SK-N-DZ (cell line): ENCODE measurements at regions not wholly inside any gene's neighbourhood (a gene's known extent, or its start where the extent isn't known, plus 50 kb on each side); places are given as distances from the start of the nearest gene placed in this dataset.
"Not testable (repeated sequence)": the region's sequence is repeated elsewhere in the genome, so short reads cannot be mapped to it uniquely, and the experiment has no call there.

Source experiments
- DNase-seq: peaks from one replicate; pipeline ENCODE4 v3.0.0-alpha.2; 2015; ENCODE audit warnings: low spot score

DNA sequence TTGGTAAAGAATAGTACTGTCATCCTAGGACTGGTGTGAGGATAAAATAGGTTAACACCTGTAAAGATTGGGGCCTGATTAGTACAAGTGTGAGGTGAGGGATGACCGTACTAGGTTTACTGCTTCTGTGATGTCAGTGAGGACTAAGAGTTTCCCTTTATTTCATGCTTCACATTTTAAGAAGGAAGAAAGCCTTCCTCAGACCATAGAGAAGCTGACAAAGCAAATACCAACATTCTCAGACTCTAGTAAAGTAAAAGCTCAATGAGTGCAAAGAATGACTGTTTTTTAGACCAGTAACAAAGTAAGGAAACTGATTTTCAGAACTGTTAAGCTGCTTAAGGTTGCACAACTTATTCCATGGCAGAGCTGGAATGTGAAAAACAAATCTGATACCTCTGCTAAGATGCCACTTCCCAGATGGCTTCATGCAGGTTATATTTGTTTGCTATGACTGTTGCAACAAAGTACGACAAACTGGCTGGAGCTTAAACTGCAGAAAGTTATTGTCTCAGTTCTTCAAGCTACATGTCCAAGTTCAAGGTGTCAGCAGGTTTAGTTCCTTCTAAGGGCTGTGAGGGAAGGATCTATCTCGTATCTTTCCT is 354.9 kb downstream of the RSL24D1 start:
- no peak for DNase-seq

DNA sequence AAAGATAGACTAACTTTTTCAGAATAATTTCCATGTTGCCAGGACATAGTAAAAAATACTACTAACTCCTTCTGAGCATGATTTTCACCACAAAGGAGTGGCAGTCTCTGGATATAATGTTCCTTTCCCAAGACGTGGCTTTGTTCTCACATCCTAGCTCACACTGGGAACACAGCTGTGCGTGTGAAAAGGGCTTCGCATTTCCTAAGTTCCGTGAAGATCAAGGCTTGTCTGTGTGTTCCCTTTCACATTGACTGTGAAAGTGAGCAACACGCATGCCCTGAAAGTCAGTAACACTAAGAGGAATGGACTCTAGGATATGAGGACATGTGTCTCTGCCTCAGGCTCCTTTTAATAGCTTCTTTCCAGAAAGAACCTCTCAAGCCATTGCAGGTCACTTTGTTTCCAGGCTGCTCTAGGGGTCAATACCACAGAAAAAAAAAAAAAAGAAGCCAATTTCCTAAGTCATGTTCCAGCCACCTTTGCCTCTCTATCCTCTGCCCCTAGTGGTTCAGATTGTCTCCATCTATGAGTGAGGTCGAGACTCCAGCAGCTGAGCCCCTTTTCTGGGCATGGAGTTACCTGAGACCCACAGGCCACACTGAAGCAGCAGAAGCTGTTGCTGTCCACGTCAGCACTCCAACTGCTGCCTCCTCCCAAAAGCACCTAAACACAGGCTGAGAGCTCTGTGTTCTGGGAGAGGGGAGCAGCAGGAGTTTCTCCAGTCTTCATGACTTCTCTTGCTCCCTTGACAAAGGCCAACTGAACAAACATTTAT is 355.9 kb downstream of the RSL24D1 start:
- no peak for DNase-seq

DNA sequence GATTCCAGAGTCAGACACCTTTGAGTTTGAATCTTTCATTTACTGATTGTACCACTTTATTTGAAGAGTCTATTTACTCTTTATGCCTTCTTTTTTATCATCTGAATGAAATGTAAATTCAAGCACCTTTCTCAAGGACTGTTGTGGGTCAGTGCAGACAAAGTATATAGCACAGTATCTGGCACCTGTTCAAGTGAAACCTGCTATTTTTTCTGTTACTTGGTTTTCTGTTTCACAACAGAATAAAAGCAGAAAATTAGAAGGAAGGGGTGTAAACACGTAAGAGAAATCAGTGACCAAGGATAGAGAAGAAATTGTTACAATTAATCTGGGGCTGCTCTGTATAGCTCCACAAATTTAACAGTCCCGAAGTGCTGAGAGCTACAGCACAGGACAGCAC is 357.4 kb downstream of the RSL24D1 start:
- DNase-seq: no peak

DNA sequence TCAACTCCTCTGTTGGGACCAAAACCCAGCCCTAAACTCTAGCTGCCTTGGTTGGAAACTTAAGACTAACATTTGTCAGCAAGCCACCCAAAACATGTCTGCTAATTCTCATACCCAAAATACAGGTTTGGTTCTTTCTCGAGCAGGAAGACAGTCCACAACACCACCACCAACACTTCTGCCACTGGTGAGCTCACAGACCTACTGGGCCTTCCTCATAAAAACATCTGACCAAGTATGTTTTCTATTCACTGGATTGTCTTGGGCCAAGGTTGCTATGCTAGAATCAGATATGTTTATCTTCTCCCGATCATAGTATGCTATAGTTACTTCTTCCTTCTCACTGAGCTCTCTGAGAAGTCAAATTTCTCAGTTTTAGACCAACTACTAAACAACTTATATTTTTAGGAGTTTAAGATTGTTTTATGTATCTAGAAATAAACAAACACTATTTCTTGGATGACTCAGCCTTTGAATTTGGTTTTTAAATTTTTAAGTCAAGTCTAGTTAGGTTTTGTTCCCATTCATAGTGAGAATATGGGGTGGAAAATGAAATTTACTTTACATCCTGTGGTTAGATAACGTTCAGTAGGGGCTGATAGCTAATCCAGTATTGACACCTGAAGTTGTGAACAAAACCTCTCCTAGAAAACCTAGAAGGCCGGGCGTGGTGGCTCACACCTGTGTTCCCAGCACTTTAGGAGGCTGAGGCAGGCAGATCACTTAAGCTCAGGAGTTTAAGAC is 360.5 kb downstream of the RSL24D1 start:
- no peak for DNase-seq

DNA sequence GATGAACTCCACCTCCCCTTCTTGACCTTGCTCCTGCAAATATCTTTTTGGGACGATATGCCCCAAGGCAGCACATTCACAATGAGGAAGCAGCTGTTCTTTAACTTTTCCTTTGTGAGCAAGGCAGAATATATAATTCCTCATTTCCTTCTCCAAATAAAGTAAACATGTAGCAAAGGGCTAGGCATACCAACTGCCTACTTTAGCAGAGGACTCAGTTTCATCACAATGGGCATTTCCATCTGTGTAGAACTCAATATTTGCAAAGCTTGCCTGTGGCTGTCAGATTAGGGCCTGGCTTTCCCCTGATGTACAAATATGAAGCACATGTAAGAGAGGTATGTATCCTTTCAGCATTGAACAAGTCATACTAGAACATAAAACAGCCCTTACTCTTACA is 366.9 kb downstream of the RSL24D1 start:
- no peak for DNase-seq

DNA sequence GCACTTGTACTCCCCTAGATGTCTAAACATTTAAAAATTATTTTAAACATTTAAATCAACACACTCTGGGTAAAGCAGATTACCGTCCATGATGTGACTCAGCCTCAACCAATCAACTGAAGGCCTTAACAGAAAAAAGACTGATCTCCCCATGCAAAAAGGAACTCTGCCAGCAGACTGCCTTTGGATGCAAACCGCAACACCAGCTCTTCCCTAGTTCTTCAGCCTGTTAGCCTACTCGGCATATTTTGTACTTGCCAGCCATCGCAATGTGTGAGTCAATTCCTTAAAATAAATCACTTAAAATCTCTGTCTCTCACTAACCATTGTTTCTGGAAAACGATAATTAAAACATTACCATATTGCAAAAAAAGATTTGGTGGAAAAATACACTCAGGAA is 375.9 kb downstream of the RSL24D1 start:
- DNase-seq: no peak

DNA sequence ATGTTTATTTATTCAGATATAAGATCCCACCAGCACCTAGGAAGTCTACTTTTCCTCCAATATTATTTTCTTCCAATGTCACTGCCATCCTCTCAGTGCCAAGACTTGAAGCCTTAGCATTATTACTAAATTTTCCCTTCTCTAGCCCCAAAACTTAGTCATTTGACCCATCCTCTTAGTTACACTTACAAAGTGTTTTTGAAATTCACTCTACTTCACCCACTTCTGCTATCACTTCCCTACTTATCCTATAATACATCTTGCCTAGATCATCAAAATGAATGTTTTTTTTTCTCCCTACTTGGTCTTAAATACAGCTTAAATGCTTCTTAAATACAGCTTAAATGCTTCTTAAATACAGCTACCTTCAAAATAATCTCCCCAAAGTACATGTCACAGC is 376.6 kb downstream of the RSL24D1 start:
- no peak for DNase-seq

DNA sequence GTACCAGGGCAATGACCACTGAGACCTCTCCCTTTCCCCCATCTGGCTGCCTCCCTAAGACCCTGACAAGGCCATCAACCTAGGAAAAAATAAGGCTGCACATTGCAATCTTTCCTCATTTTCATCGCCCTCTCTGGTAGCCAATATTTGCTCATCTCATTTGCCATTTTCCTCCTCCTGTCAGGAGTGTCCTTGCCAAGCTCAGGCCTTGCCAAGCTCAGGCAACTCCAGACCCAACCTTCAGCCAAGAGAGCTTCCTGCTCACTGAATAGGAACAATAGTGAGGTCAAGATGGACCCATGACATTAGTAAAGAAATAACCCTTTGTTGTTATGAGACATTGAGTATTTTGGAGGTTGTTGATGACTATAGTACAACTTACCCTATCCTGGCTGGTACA is 380.3 kb downstream of the RSL24D1 start:
- no peak for DNase-seq

DNA sequence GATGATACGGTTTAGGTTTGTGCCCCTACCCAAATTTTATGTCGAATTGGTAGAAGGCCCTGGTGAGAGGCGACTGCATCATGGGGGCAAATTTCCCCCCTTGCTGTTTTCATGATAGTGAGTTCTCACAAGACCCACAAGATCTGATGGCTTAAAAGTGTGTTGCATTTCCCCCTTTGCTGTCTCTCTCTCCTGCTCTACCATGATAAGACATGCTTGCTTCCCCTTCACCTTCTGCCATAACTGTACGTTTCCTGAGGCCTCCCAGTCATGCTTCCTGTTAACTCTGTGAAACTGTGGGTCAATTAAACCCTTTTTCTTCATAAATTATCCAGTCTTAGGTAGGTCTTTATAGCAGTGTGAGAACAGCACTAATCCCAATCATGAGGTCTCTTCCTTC is 381.2 kb downstream of the RSL24D1 start:
- no peak for DNase-seq

DNA sequence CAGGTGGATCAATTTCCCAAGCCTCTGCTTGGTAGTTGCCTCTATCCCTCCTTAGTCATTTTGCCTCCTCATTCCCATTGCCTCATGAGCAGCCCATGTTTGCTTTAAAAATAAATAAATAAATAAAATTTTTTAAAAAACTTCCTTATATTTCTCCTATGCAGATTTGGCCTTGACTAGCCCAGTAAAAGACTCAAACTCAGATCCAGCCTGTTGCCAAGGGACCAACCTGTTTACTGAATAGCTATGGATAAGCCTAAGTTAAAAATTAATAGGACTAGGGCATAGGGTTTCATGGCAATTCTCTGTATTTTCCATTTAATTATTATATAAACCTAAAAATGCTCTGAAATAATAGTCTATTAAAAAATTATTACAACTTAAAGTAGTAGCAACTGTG is 384.4 kb downstream of the RSL24D1 start:
- DNase-seq: no peak

DNA sequence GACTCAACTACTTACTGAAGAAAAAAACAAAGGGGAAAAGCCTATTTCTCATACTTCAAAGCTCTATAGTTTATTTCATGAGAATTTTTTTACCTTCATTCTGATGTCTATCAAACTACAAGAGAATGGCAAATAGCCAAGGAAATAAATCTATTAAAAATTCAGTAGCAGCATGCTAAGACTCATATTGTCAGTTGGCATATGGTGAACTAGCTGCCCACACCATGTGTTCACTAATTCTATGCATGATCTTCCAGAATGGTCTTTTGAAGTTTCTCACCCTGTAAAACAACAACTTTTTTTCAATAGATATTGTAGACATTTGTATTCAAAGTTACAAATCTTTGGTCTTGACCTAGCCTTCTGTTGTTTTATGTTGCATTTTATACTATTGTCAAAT is 386.2 kb downstream of the RSL24D1 start:
- no peak for DNase-seq

DNA sequence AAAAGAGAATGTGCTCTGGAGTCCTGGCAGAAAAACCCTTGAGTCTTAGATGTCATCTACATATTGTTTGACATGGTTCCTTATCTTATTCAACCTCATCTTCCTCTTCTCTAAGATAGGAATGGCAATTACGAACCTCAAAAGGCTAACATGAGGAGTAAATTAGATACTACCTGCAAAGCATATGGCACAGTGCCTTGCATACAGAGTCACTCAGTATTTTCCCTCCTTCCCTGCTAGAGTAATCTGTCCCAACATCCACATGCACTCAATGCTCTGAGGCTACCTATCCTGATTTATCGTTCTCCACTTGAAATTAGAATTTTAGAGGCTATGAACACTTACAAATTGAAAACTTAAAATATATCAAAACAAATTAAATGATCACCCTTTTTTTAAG is 386.7 kb downstream of the RSL24D1 start:
- no peak for DNase-seq

DNA sequence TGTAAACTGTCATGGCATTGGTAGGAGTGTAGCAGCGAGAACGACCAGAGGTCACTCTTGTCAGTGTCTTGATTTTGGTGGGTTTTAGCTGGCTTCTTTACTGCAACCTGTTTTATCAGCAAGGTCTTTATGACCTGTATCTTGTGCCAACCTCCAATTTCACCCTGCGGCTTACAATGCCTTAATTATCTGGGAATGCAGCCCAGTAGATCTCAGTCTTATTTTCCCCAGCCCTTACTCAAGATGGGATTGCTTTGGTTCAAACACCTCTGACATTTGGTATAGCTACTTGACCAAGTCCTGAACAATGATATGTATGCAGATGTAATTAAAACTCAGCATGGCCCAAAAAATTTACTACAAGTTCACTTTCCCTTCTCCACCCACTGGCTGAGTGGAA is 388.4 kb downstream of the RSL24D1 start:
- DNase-seq: no peak

DNA sequence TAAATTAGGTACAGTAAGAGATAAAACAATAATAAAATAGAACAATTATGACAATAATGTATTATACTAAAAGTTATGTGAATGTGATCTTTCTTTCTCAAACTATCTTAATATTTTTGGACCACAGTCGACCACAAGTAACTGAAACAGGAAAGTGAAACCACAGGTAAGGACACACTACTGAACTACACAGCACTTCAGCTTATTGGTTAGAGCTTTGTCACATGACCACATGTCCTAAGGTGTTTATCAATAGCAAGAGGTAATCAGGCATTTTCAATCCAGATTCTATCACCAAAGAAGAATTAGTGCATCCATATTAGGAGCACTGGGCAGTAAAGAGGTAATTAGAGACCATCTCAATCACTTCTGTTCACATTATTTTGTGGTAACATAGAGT is 392.8 kb downstream of the RSL24D1 start:
- no peak for DNase-seq

DNA sequence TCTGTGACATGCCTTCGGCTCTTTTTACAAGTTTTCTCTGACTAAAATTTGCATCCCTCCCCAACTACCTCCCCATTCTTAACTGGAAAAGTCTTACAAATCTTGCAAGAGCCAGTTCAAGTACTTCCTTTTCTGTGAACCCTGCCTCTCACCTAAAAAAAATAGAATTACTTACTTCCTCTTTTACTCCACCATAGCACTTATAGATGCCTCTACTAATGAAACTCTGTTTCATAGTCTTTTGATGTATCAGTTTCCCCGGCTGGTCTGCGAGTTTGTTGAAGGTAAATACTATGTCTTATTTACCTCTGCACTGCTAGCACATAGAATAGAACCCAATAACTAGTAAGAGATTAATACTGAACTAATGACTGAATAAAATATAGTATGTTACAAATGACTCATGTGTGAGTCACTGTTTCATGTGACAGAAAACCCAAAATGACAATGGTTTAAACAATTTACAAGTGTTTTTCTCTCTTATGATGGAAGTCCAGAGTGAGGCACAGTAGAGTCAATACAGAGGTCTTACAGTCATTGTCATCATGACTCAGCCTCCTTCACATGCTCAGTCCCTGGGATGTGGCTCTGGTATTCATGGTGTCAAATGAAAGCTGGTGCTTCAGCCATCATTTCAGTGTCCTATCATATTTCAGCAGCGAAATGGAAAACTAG is 393.5 kb downstream of the RSL24D1 start:
- no peak for DNase-seq

DNA sequence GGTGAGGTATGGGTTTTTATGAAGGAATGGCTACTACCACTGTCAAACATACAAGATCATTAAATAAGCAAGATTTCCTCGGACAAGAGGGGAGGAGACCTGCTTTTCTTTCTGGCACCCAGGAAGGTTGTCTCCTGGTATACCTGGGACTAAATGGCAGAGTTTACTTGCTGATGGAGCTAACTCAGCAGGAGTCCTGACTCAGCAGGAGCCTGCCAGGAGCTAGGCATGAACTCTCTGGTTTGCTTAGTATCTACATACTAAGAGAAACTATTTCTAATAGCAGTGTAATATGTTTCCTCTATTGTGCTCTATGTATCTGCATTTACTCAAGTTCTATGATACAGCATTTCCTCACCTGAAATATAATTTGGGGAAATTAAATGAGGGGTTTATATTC is 404.2 kb downstream of the RSL24D1 start:
- DNase-seq: no peak

DNA sequence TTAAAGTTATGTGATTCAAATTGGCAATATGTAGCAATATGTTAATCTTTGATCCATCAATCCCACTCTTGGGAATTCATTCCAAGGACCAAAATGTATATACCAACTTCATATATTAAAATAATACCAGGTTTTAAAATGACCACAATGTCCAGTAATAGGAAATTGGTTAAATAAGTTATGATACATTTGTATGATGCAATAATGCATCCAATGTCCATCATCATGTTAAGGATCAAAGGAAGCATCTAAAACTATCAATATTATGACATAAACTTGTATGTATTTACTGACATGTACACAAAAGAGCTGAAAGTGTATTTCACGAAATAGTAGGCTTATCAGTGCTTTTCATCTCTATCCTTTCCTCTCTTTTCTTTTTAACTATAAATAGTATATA is 406.0 kb downstream of the RSL24D1 start:
- no peak for DNase-seq

DNA sequence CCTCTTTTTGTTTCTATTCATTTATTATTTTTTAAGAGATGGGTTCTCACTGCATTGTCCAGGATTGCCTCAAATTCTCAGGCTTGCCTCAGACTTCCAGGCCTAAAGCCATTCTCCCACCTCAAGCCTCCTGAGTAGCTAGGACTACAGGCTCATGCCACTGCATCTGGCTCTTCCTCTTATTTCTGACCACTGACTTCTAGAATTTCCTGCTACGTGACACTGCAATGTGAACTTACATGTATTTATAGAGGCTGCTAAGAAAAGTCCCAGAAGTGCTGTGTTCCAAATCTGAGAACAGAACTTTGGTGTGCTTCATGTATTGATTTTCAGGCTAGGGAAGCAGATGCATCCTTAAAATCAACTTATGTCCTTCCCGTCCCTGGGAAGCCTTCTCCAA is 407.4 kb downstream of the RSL24D1 start:
- DNase-seq: no peak

DNA sequence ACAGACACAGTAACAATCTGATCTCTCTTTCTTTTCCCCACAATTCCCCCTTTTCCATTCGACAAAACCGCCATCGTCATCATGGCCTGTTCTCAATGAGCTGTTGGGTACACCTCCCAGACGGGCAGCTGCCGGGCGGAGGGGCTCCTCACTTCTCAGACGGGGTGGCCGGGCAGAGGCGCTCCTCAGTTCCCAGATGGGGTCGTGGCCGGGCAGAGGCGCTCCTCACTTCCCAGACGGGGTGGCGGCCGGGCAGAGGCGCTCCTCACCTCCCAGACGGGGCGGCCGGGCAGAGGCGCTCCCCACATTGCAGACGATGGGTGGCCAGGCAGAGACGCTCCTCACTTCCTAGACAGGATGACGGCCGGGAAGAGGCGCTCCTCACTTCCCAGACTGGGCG is 415.5 kb downstream of the RSL24D1 start:
- not testable (repeated sequence) for DNase-seq

DNA sequence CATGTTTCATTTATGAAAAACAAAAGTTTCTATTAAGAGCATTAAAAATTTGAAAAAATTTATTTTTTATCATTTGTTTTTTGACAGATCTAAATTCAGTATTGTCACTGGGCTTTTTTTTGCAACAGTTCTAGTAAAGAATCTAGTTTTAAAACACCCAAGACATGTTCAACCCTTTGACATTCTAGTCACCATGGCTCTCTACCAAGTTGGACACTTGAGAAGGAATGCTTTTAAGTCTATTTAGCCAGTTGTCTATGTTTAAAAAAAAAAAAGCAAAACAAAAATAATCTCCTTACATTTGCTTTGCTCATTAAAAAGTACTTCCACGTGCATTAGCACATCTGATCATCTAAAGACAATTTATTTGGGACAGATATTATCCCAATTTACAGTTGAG is 417.5 kb downstream of the RSL24D1 start:
- DNase-seq: no peak

DNA sequence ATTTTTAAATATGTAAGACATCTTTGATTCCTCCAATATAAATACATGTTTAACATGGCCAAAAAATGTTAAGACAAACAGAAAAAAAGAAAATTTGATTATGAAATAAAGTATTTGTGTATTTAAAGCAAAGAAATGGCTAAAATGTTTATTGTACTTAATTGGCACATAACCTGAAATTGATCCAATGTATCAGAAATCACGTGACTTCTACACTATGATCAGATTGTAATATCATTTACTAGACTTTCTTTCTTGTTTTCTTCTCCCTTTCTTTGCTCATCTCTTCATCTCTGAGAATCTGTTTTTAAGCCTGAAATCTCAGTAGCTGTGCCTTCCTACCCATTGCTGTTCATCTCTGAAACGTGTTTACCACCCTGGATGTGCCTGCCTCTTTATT is 420.3 kb downstream of the RSL24D1 start:
- DNase-seq: no peak

DNA sequence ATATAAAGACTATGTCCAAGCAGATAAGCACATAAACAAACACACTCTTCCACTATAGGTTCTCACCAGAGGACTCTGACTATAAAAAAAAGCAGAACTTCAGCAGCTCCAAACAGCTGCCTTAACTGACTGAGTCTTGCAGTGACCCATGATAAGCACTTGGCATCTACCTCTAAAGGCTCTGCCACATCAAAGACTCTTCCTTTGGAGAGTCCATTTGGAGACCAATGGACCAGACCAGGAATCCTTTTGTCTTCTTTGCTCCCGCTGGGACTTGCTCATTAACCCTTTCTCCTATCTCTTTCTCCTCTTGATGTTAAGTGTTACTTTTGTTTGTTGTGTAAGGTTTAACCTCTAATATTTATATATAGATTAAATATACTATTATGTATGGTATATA is 424.1 kb downstream of the RSL24D1 start:
- no peak for DNase-seq
